ENCODE measurements at regions not wholly inside any gene's neighbourhood (a gene's known extent, or its start where the extent isn't known, plus 50 kb on each side); places are given as distances from the start of the nearest gene placed in this dataset.

GRCh38 chr7:24212073-24212472 is 71.9 kb upstream of the NPY start:
- TF ChIP-seq CTCF (optimal IDR thresholded peaks at IDR 0.05 in 1 of 3, IDR thresholded peaks at IDR 0.05 in 1 of 3, conservative IDR thresholded peaks at IDR 0.05 in 1 of 3; ENCODE audit: extremely low read depth in 1 of 3, insufficient read depth in 2 of 3, low read length in 3 of 3) (no peak), EZH2 (IDR thresholded peaks at IDR 0.05; ENCODE audit: low read length) (no peak)
